A549 (cell line): ENCODE measurements at regions not wholly inside any gene's neighbourhood (a gene's known extent, or its start where the extent isn't known, plus 50 kb on each side); places are given as distances from the start of the nearest gene placed in this dataset.

ENCODE experiments used
- ATAC-seq, 2 experiments: fragments of 200-7000 bp in 1 of 2; fragments of >200 bp in 1 of 2; cut with Nextera tagmentation in 1 of 2; cut with Tn5 transposase in 1 of 2; 3 replicates each; pipeline versions ENCODE4 v1.8.0 to v1.9.1; 2018 to 2020; ENCODE audit warnings: mild to moderate bottlenecking in 1 of 2, moderate library complexity in 1 of 2
- CTCF ChIA-PET: fragments of 300-600 bp; sonication (Branson Sonifier 250); formaldehyde crosslinking; extraction: SDS; loops from one replicate; lab custom pipeline; 2021; ENCODE audit warnings: antibody characterized with exemption, inconsistent platforms; lab: Yijun Ruan, JAX
- POLR2A ChIA-PET: fragments of 350-600 bp; formaldehyde crosslinking; extraction: SDS; loops from one replicate; lab custom pipeline; 2021; ENCODE audit warnings: antibody characterized with exemption, inconsistent platforms; lab: Yijun Ruan, JAX
- DNase-seq, 2 experiments: peaks; one replicate each; pipeline versions ENCODE4 v3.0.0 to v3.0.0-alpha.2; 2011 to 2016; ENCODE audit warnings: low read depth in 1 of 2, low spot score in 1 of 2
- FAIRE-seq: peaks from 2 replicates; lab custom pipeline; 2011; peaks lifted over from hg19 to GRCh38; lab: Jason Lieb, UNC
- H3K27ac ChIP-seq, 2 experiments: fragments of >200 bp; sonication (Bioruptor Twin); formaldehyde crosslinking; 3 replicates each; pipeline ENCODE4 v1.5.1; 2016 to 2017
- H3K4me1 ChIP-seq: fragments of >200 bp; sonication (Bioruptor Twin); formaldehyde crosslinking; 3 replicates; pipeline ENCODE4 v1.6.1; 2016
- H3K4me2 ChIP-seq: fragments of >200 bp; sonication (Bioruptor Twin); formaldehyde crosslinking; 3 replicates; pipeline ENCODE4 v1.6.1; 2016
- H3K4me3 ChIP-seq: fragments of >200 bp; sonication (Bioruptor Twin); formaldehyde crosslinking; 3 replicates; pipeline ENCODE4 v1.5.1; 2016
- H3K9me3 ChIP-seq: fragments of >200 bp; sonication (Bioruptor Twin); formaldehyde crosslinking; 3 replicates; pipeline ENCODE4 v1.6.1; 2016
- BCL3 ChIP-seq: fragments of >200 bp; sonication (Bioruptor Twin); formaldehyde crosslinking; IDR thresholded peaks from 3 replicates; pipeline ENCODE4 v1.6.1; 2016
- CBX2 ChIP-seq: fragments of 200-600 bp; sonication (generic); IDR thresholded peaks from 2 replicates; pipeline ENCODE4 v1.6.1; 2016; ENCODE audit warnings: low read depth, mild to moderate bottlenecking, borderline replicate concordance
- CBX8 ChIP-seq: fragments of 200-600 bp; sonication (generic); IDR thresholded peaks from 2 replicates; pipeline ENCODE4 v1.6.1; 2016
- CHD2 ChIP-seq: fragments of 150-350 bp; IDR thresholded peaks from 2 replicates; pipeline ENCODE4 v1.6.1; 2014; ENCODE audit warnings: low read length; ENCODE audit not compliant: partially characterized antibody
- E2F6 ChIP-seq: IDR thresholded peaks from 2 replicates; pipeline ENCODE4 v1.6.1; 2012; ENCODE audit warnings: low read depth, borderline replicate concordance
- EHMT2 ChIP-seq: fragments of 200-600 bp; sonication (generic); IDR thresholded peaks from 2 replicates; pipeline ENCODE4 v1.6.1; 2016; ENCODE audit warnings: antibody characterized with exemption, low read depth, mild to moderate bottlenecking, moderate library complexity
- ESRRA ChIP-seq: fragments of 150-350 bp; IDR thresholded peaks from 2 replicates; pipeline ENCODE4 v1.6.1; 2014; ENCODE audit warnings: mild to moderate bottlenecking, low read length, borderline replicate concordance
- FOSL2 ChIP-seq, 2 experiments: fragments of 450-650 bp in 1 of 2; fragments of >200 bp in 1 of 2; sonication (Bioruptor Twin) in 1 of 2; formaldehyde crosslinking; IDR thresholded peaks; 2 replicates each; pipeline versions ENCODE4 v1.5.0 to v1.6.1; 2016 to 2020; ENCODE audit warnings: mild to moderate bottlenecking in 1 of 2, moderate library complexity in 1 of 2
- FOXS1 ChIP-seq: fragments of 250-450 bp; sonication (Bioruptor Pico); IDR thresholded peaks from 2 replicates; pipeline ENCODE4 v1.5.0; 2020; ENCODE audit warnings: mild to moderate bottlenecking, moderate library complexity
- HES2 ChIP-seq: fragments of >200 bp; sonication (Bioruptor Twin); formaldehyde crosslinking; IDR thresholded peaks from 2 replicates; pipeline ENCODE4 v1.6.1; 2016
- HEYL ChIP-seq: fragments of 250-450 bp; sonication (Bioruptor Pico); IDR thresholded peaks from 2 replicates; pipeline ENCODE4 v1.8.0; 2021; ENCODE audit warnings: mild to moderate bottlenecking, moderate library complexity
- HOXB13 ChIP-seq: fragments of 250-450 bp; sonication (Bioruptor Pico); IDR thresholded peaks from 2 replicates; pipeline ENCODE4 v1.5.0; 2020; ENCODE audit warnings: low read depth, mild to moderate bottlenecking, moderate library complexity
- KDM5A ChIP-seq: fragments of 200-600 bp; sonication (generic); IDR thresholded peaks from 2 replicates; pipeline ENCODE4 v1.6.1; 2016; ENCODE audit warnings: antibody characterized with exemption, mild to moderate bottlenecking
- MYC ChIP-seq: IDR thresholded peaks from 2 replicates; pipeline ENCODE4 v1.6.1; 2012; ENCODE audit warnings: mild to moderate bottlenecking, inconsistent platforms, low read length, improper control_type of control experiment, borderline replicate concordance
- NR3C1 ChIP-seq: fragments of >200 bp; sonication (Bioruptor Twin); formaldehyde crosslinking; IDR thresholded peaks from 3 replicates; pipeline ENCODE4 v1.6.1; 2017
- PBX3 ChIP-seq: IDR thresholded peaks from 2 replicates; pipeline ENCODE4 v1.6.1; 2012
- POLR2A ChIP-seq: IDR thresholded peaks from 2 replicates; pipeline ENCODE4 v1.6.1; 2012; ENCODE audit warnings: mild to moderate bottlenecking, low read length
- RCOR1 ChIP-seq: fragments of 150-350 bp; IDR thresholded peaks from 2 replicates; pipeline ENCODE4 v1.6.1; 2014; ENCODE audit warnings: antibody characterized with exemption, low read length, low read depth
- RFX5 ChIP-seq: fragments of 450-650 bp; IDR thresholded peaks from 2 replicates; pipeline ENCODE4 v1.7.1; 2014; ENCODE audit warnings: antibody characterized with exemption, mild to moderate bottlenecking, moderate library complexity
- RNF2 ChIP-seq: fragments of 200-600 bp; sonication (generic); IDR thresholded peaks from 2 replicates; pipeline ENCODE4 v1.6.1; 2016; ENCODE audit warnings: low read depth, mild to moderate bottlenecking, antibody characterized with exemption, moderate library complexity, borderline replicate concordance
- SREBF2 ChIP-seq: fragments of 450-650 bp; IDR thresholded peaks from 2 replicates; pipeline ENCODE4 v1.6.1; 2014; ENCODE audit warnings: mild to moderate bottlenecking, moderate library complexity
- TP53 ChIP-seq: fragments of 250-450 bp; sonication (Bioruptor Pico); IDR thresholded peaks from 2 replicates; pipeline ENCODE4 v1.5.0; 2021; ENCODE audit warnings: mild to moderate bottlenecking, moderate library complexity
- WGBS: methylation state at CpG from one replicate; pipeline ENCODE4 v1.1.6; 2017; ENCODE audit errors: missing lambda C conversion rate; 5-methylcytosine and 5-hydroxymethylcytosine counted together

- DNase-seq (no peak), ATAC-seq (no peak), FAIRE-seq (no peak)
- CTCF ChIA-PET: interaction anchor here (1.1 kb wide), 1 partner anchor 121 kb away, joined by 3 read pairs; no protein-coding TSS in a partner anchor
- Histone ChIP-seq H3K4me1 (no peaks in the 10 kb centered on the region), H3K27ac (no peak overlapping the region), H3K4me3 (no peak overlapping the region), H3K4me2 (no peak overlapping the region), H3K9me3 (no peaks in the 10 kb centered on the region)
- TF ChIP-seq CBX2 (no peak), RFX5 (no peak), RNF2 (no peak), CBX8 (no peak), HEYL (CRISPR knock-in tag) (no peak), RCOR1 (no peak), SREBF2 (no peak), BCL3 (no peak), KDM5A (no peak), E2F6 (no peak), FOSL2 (IDR thresholded peaks at IDR 0.05) (no peak), FOSL2 (CRISPR knock-in tag; IDR thresholded peaks at IDR 0.05) (no peak), POLR2A (no peak), PBX3 (no peak), ESRRA (no peak), MYC (no peak), TP53 (CRISPR knock-in tag) (no peak), FOXS1 (CRISPR knock-in tag) (no peak), NR3C1 (no peak)
- POLR2A ChIA-PET: no interaction called here
Observed at GRCh38 chr6:44776344-44776743, 388.8 kb downstream of the CDC5L start.

DNA sequence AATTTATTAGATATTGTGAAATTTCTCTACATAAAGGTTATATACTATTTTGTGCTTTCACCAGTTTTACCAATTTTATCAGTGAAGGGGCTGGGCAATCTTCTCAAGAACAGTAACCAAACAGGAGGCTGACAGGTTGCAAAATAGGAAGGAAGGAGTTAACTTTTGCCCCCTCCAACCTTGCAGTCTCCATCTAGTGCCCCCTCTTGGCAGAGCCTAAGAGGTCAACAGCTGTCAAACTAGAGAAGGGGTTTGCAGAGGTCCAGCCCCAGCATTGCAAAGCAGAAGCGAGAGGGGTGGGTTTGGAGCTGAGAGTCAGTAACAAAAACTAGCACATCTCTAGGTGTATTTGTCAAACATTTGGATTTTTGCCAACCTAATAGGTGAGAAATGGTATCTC is 391.0 kb downstream of the CDC5L start:
- DNase-seq: no peak
- no peaks in the 10 kb centered on the region for H3K9me3 ChIP-seq
- POLR2A ChIA-PET: no interaction called here
- WGBS: 58% methylated on average over 1 of the region's 1 CpG
- H3K4me1 ChIP-seq: no peaks in the 10 kb centered on the region
- FAIRE-seq: no peak
- H3K27ac ChIP-seq: no peak overlapping the region
- ATAC-seq: no peak
- CTCF ChIA-PET: no interaction called here
- TF ChIP-seq CHD2: no peak
- TF ChIP-seq HOXB13 (CRISPR knock-in tag): no peak
- TF ChIP-seq EHMT2: no peak
- TF ChIP-seq HES2: no peak
- TF ChIP-seq RNF2: no peak
- TF ChIP-seq, all 56 proteins: peak for 0
- no peak overlapping the region for H3K4me2 ChIP-seq
- H3K4me3 ChIP-seq: no peak overlapping the region
